ENCODE measurements at regions not wholly inside any gene's neighbourhood (a gene's known extent, or its start where the extent isn't known, plus 50 kb on each side); places are given as distances from the start of the nearest gene placed in this dataset.

DNA sequence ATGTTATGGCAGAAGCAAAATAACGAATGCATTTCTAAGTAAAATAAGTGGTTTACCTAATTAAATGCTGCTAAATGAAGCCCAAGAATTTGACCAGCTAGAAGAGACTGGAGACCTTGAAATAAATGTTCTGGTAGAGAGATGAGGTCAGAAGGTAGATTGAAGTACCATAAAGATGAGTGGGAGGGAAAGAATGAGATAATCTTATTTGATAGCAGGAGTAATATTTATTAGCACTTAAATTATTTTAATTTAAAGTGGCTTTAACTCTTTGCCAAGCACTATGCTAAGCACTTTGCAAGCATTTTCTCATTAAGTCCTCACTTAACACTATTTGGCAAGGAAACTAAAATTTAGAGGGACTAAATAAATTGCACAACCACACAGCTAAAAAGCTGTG is 314.9 kb upstream of the CCDC54 start:
- H3K4me3 ChIP-seq (ENCODE audit: low read depth in 2 of 2, low read length in 1 of 2), result no peak overlapping the region
- ChIA-PET POLR2A (no interaction called here), CTCF (interaction anchor here (1.3 to 2.0 kb wide), 2 partner anchors 8 to 453 kb away, joined by 4 to 5 read pairs; no protein-coding TSS in a partner anchor)
- H3F3A ChIP-seq (replicated peaks; ENCODE audit: insufficient read depth), result peaks cover 10% of the 10 kb centered on the region
- no peaks in the 10 kb centered on the region for H3K9me3 ChIP-seq
- H3K79me2 ChIP-seq (ENCODE audit: insufficient read depth), result no peaks in the 10 kb centered on the region
- H2AFZ ChIP-seq (ENCODE audit: low read depth), result no peak overlapping the region; the same call in 1 of the 2 replicates
- no peak overlapping the region for H3K4me2 ChIP-seq
- peaks cover 9 to 43% of the 10 kb centered on the region in 2 experiments; a peak in 3 of 4 replicates for H3K4me1 ChIP-seq (ENCODE audit: control insufficient read depth in 1 of 2, insufficient read depth in 2 of 2, low read depth in 1 of 2, low read length in 1 of 2)
- no peaks in the 10 kb centered on the region for H3K9me2 ChIP-seq
- 44% methylated on average over 1 of the region's 1 CpG for WGBS (ENCODE audit: low lambda C conversion rate)
- TF ChIP-seq TCF12 (IDR thresholded peaks at IDR 0.05), result no peak
- no peak for TF ChIP-seq RCOR1 (IDR thresholded peaks at IDR 0.05; ENCODE audit: low read length)
- TF ChIP-seq SIN3A (IDR thresholded peaks at IDR 0.05; ENCODE audit: borderline replicate concordance, low read depth, low read length), result no peak
- no peak for TF ChIP-seq POLR2AphosphoS5 (IDR thresholded peaks at IDR 0.05; ENCODE audit: low read depth, low read length)
- TF ChIP-seq NFIC (IDR thresholded peaks at IDR 0.05; ENCODE audit: borderline replicate concordance), result no peak
- TF ChIP-seq EP300 (IDR thresholded peaks at IDR 0.05; ENCODE audit: borderline replicate concordance in 1 of 2, low read depth in 1 of 2, low read length in 1 of 2), result no peak
- TF ChIP-seq FOSL2 (IDR thresholded peaks at IDR 0.05; ENCODE audit: borderline replicate concordance, low read depth), result no peak
- no peak for TF ChIP-seq TEAD4 (IDR thresholded peaks at IDR 0.05; ENCODE audit: borderline replicate concordance, insufficient read depth)
- TF ChIP-seq, protein P1, sequence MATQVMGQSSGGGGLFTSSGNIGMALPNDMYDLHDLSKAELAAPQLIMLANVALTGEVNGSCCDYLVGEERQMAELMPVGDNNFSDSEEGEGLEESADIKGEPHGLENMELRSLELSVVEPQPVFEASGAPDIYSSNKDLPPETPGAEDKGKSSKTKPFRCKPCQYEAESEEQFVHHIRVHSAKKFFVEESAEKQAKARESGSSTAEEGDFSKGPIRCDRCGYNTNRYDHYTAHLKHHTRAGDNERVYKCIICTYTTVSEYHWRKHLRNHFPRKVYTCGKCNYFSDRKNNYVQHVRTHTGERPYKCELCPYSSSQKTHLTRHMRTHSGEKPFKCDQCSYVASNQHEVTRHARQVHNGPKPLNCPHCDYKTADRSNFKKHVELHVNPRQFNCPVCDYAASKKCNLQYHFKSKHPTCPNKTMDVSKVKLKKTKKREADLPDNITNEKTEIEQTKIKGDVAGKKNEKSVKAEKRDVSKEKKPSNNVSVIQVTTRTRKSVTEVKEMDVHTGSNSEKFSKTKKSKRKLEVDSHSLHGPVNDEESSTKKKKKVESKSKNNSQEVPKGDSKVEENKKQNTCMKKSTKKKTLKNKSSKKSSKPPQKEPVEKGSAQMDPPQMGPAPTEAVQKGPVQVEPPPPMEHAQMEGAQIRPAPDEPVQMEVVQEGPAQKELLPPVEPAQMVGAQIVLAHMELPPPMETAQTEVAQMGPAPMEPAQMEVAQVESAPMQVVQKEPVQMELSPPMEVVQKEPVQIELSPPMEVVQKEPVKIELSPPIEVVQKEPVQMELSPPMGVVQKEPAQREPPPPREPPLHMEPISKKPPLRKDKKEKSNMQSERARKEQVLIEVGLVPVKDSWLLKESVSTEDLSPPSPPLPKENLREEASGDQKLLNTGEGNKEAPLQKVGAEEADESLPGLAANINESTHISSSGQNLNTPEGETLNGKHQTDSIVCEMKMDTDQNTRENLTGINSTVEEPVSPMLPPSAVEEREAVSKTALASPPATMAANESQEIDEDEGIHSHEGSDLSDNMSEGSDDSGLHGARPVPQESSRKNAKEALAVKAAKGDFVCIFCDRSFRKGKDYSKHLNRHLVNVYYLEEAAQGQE (IDR thresholded peaks at IDR 0.05; ENCODE audit: low read depth, low read length), result no peak
- TF ChIP-seq TAF1 (IDR thresholded peaks at IDR 0.05; ENCODE audit: borderline replicate concordance, low read depth, low read length), result no peak
- TF ChIP-seq MEF2A (IDR thresholded peaks at IDR 0.05; ENCODE audit: borderline replicate concordance, low read depth), result no peak
- no peak for TF ChIP-seq RAD21 (IDR thresholded peaks at IDR 0.05; ENCODE audit: low read length)
- no peak for TF ChIP-seq MXI1 (IDR thresholded peaks at IDR 0.05; ENCODE audit: low read depth, low read length)
- TF ChIP-seq, protein P2, sequence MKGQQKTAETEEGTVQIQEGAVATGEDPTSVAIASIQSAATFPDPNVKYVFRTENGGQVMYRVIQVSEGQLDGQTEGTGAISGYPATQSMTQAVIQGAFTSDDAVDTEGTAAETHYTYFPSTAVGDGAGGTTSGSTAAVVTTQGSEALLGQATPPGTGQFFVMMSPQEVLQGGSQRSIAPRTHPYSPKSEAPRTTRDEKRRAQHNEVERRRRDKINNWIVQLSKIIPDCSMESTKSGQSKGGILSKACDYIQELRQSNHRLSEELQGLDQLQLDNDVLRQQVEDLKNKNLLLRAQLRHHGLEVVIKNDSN (IDR thresholded peaks at IDR 0.05; ENCODE audit: borderline replicate concordance, low read depth), result no peak
- TF ChIP-seq FOXM1 (IDR thresholded peaks at IDR 0.05; ENCODE audit: low read depth), result no peak
- no peak for TF ChIP-seq EZH2phosphoT487 (IDR thresholded peaks at IDR 0.05; ENCODE audit: borderline replicate concordance, low read depth)
- TF ChIP-seq, protein P3, sequence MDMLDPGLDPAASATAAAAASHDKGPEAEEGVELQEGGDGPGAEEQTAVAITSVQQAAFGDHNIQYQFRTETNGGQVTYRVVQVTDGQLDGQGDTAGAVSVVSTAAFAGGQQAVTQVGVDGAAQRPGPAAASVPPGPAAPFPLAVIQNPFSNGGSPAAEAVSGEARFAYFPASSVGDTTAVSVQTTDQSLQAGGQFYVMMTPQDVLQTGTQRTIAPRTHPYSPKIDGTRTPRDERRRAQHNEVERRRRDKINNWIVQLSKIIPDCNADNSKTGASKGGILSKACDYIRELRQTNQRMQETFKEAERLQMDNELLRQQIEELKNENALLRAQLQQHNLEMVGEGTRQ (IDR thresholded peaks at IDR 0.05; ENCODE audit: borderline replicate concordance, low read depth, low read length), result no peak
- TF ChIP-seq CHD2 (IDR thresholded peaks at IDR 0.05; ENCODE audit: low read length, partially characterized antibody), result no peak
- TF ChIP-seq JUND (IDR thresholded peaks at IDR 0.05), result no peak
- no peaks in the 10 kb centered on the region for H4K20me1 ChIP-seq (ENCODE audit: insufficient read depth)
- H3K36me3 ChIP-seq (replicated peaks in 1 of 2; ENCODE audit: control insufficient read depth in 1 of 2, insufficient read depth in 2 of 2, low read length in 1 of 2), result no peaks in the 10 kb centered on the region
- no peak for DNase-seq
- H3K27me3 ChIP-seq (ENCODE audit: insufficient read depth), result no peaks in the 10 kb centered on the region
- no peak overlapping the region for H3K9ac ChIP-seq
- peak overlapping the region in 1 of 2 experiments; percentile 64; a peak in 2 of 4 replicates for H3K27ac ChIP-seq (ENCODE audit: low read depth in 2 of 2, low read length in 1 of 2)

All from SK-N-SH (cell line).